ENCODE measurements at regions not wholly inside any gene's neighbourhood (a gene's known extent, or its start where the extent isn't known, plus 50 kb on each side); places are given as distances from the start of the nearest gene placed in this dataset.
"Not testable (repeated sequence)": the region's sequence is repeated elsewhere in the genome, so short reads cannot be mapped to it uniquely, and the experiment has no call there.

DNA sequence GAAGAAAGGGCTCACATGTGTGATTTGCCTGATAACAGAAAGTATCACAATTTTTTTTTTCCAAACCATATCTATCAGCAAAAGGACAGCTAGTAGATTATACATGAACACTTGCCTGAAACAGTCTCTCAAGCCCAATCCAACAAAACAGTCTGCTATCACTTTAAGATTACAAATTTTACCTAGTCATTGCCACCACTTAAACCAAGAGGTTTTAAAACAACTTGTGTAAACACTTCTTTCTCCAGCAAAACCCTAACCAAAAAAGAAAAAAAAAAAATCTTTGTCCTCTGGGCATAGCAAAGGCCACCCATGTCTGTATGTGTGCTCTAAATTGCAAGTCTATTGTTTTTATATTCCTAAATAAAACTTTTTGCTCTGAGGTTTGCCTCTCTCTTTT is 1568.4 kb downstream of the GRIK2 start:
- DNase-seq (ENCODE audit: low spot score) = no peak

DNA sequence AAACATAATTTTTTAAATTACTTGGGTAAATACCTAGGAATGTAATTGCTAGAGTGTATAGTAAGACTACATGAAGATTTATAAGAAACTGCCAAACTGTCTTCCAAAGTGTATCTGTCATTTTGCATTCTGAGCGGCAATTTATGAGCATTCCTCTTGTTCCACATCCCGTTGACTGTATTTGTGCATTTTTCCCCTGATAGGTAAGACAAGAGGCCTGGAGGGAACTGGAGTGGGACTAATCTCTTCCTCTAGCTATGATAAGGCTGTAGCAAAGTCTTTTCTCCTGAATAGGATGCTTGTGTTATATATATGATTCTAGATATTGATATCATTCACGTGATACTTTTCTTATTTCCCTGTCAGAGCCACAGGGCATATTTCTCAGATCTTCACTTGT is 1557.5 kb downstream of the GRIK2 start:
- DNase-seq (ENCODE audit: low spot score) = no peak

DNA sequence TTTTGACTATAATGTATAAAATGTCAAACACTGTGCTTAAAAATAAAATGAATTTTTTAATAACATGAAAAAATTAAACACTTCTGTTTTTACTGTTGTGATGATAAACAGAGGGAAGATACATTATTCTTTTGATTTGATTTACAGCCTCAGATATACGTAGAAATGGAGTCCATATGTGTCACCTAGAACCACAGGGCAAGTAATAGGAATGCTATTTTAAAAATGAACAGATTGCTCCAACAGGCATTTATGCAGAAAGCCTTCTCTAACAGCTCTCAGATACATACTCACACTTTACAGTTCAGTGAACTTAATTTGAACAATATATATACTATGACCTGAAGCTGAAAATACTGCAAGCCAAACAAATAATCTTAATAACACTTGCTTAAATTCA is 1551.0 kb downstream of the GRIK2 start:
- no peak for DNase-seq (ENCODE audit: low spot score)

DNA sequence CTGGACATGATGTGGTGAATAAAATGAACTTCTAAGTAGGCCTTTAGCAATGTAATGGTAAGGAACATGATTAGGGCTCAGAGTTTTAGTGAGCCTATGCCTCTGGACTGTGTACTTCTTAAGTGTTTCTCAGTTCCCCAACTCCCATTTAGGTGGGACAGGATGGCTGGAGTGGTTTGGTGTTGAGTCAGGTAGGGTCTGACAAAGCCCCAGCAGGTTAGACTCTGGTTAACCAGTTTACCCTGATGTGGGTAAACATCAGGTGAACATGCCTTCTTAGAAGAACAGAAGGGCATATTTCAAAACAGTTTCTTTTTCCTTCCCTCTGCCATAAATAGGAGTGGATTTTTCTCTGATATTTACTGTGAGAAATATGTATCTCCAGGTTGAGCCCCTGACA is 1548.7 kb downstream of the GRIK2 start:
- no peak for DNase-seq (ENCODE audit: low spot score)

DNA sequence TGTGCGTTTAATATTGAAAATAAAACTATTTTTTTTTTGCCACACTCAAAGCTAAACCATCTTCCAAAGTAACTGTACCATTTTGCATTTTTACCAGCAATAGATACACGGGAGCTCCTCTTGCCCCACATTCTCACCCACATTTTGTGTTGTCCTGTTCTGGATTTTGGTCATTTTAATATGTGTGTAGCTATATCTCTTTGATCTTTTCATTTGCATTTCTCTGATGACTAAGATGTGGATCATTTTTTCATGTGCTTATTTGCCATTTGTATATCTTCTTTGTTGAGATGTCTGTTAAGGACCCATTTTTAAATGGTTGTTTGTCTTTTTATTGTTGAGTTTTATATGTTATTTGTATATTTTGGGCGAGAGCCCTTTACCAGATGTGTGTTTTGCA is 1543.5 kb downstream of the GRIK2 start:
- DNase-seq (ENCODE audit: low spot score) = no peak

DNA sequence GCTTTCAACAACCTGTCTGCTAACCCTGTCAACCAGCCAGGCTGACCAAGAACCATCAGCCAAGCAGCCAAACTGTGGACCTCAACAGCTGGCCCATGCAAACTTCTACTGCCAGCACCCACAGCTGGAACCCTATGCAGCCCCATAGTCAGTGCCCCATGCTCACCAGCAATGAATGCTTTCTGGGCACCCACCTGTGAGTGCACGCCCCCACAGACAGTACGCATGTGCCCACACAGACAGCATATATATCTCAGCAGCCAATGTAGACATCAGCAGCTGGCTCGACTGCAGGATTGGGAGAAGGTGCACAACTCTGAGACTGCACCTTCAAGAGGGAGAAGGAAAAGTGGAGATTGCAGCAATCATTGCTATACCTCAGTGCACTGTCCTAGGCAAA is 1534.6 kb downstream of the GRIK2 start:
- no peak for DNase-seq (ENCODE audit: low spot score)

DNA sequence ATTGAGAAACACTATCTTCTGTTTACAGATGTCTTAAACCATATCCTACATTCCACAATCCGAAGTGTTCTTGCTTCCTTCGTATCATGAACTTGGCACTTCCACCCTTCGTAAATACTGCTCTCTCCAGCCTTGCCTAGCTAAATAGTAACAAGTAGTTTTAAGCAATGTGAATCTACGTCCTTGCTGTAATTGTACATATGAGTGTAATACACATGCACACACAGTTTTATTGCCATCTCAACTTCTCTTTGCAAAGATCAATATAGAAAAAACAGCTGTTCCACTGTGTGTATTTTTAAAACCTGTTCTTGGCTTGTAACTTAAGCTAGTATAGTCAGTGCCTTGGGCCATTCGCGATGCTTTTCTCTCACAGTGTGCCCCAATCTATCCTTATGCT is 1524.7 kb downstream of the GRIK2 start:
- no peak for DNase-seq (ENCODE audit: low spot score)

DNA sequence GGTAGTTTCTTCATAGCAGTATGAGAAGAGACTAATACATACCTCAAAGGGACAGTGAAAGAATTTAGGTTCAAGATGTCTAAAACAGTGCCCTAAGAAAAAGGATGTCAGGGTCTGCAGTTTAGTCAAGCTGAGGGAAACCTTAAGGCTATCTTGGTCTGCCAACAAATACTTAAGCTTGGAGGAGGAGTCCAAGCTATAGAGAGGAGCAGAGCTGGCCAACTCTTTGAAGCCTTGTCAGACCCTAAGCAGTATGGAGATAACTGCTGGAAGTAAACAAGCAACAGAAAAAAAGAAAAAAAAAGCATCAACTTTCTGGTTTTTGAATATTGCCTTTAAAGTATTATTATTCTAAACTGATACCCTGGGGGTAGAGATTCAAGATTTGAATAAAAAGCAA is 1518.1 kb downstream of the GRIK2 start:
- DNase-seq (ENCODE audit: low spot score) = no peak

DNA sequence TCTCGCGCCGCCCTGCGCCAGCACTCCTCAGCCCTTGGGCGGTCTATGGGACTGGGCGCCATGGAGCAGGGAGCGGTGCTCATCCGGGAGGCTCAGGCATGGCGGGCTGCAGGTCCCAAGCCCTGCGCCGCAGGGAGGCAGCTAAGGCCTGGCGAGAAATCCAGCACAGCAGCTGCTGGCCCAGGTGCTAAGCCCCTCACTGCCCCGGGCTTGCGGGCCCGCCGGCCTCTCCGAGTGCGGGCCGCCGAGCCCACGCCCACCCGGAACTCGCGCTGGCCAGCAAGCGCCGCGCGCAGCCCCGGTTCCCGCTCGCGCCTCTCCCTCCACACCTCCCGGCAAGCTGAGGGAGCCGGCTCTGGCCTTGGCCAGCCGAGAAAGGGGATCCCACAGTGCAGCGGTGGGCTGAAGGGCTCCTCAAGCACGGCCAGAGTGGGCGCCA is 1517.2 kb downstream of the GRIK2 start:
- not testable (repeated sequence) for DNase-seq (ENCODE audit: low spot score)

DNA sequence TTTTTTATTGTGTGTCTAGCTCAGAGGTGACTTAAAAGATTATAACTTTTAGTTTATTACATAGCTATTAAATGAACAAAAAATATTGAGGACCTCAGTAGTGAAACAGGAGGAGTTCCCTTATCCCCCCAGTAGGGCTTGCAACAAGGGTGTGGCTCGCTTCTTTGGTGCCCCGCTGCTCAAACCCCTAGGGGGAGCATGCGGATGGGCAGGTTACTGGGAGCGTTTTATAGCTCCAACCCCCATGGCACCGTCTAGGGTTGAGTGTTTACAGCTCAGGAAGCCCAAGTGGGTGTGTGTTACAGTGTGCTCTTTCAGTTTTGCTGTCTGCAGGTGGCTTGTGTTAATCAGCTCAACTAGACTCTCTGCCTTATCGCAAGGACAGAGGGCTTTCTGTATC is 1513.7 kb downstream of the GRIK2 start:
- DNase-seq (ENCODE audit: low spot score) = no peak

DNA sequence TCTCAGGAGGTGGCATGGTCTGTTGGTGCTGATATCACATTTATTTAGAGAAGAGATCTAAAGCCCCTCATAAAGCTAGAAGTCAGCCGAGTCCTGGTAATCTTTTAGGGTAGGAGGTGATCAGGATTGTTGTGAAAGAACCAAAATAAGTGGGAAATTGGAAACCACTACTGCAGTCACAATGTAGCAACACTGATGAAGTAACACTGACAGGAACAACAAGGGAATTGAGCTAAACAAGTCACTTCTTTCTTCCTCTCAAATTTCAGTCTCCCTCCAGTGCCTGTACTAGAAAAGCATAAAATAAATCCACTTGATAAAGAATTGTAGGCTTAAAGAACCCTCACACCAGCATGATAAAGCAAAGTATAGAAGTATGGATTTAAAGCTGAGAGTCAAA is 1509.0 kb downstream of the GRIK2 start:
- DNase-seq (ENCODE audit: low spot score) = no peak

DNA sequence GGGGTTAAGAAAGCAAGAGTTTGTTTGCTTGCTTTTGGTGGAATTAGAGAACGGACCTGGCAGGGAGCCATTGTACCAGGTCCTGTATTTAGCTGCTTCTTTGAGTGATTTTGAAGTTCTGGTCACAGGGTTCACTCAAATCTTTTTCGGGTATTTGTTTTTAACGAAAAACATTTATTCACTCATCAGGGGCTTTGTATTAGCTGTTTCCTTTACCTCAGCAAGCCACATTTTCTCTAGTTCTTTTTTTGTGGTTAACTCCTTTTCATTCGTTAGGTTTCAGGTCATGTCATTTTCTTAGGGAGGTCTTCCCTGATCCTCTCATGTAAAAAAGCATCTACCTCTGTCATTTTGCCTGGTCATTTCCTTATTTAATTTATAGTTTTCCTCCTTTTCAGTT is 1502.2 kb downstream of the GRIK2 start:
- no peak for DNase-seq (ENCODE audit: low spot score)

DNA sequence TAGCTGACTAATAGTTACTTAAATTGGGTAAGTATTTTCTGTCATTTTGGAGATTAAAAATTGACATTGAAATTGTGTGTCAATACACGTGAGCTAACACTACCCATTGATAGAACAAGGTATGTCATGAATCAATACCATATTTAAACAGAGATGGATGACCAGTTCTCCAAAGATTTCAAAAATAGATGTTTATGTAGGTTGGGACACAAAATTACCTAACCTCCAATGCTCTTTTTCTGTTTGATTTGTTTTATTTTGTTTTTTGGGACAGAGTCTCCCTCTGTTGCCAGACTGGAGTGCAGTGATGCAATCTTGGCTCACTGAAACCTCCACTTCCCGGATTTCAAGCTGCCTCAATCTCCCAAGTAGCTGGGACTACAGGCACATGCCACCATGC is 1491.7 kb downstream of the GRIK2 start:
- DNase-seq (ENCODE audit: low spot score) = no peak

DNA sequence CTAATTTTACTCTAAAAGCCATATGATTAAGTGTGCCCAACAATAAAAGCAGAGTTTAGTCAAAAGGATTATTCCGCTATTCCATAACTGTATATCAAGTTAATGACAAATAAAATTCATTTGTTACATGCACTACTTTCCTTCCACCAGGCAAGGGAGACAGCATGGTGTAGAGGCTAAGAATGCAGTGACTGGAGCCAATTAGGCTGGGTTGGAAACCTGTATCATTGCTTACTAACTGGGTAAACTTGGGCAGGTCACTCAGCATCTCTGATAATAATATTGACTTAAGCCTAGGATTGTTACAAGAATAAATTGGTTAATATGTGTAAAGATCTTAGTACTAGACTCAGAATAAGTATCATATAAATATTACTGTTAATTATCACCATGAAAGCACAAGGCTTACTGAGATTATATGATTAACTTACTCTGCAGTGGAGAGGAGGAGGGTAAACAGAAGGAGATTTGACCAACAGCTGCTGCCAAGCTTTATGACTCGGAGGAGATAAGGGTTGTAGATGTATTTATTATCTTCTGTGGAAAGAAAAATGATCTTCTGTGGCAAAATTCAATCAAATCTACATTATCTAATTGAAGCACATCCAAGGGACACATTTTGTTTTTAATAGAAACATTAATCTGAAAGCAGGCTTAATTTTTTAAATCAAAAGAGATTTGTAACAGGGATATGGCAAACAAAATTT is 1459.9 kb downstream of the GRIK2 start:
- no peak for DNase-seq (ENCODE audit: low spot score)

DNA sequence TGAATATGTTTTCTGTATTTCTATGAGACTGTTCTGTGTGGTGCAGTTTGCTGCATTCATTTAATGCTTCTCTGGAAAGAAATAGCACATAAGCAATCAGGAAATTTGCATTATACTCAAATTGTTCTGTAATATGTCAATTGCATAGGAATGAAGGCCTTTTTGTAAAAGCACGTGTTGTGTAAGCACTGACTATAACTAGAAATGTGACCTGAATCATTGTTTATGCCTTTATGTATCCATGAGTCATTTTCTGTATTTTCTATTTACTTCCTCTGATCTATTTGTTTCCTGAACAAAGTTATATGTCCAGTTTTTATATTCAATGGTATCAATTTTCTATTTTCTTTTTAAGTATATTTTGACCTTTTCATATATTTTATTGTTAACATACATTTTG is 1455.3 kb downstream of the GRIK2 start:
- DNase-seq (ENCODE audit: low spot score) = no peak

DNA sequence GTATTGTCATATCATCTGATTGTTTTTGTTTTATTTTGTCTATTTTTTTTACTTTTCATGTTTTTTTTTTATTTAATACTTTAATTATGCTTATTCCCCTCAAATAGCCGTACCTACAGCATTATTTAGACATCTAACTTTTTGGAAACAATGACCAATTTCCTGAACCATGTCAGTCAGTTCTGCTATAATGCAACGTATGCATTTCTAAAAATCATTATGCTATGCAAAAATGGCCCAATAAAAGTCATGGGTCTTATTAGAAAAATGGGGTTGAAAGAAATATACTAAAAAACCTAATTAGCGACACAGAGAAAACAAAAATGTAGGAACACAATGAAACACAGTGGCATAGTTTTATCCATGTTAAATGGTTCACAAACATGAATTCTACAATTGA is 1454.7 kb downstream of the GRIK2 start:
- DNase-seq (ENCODE audit: low spot score) = no peak

DNA sequence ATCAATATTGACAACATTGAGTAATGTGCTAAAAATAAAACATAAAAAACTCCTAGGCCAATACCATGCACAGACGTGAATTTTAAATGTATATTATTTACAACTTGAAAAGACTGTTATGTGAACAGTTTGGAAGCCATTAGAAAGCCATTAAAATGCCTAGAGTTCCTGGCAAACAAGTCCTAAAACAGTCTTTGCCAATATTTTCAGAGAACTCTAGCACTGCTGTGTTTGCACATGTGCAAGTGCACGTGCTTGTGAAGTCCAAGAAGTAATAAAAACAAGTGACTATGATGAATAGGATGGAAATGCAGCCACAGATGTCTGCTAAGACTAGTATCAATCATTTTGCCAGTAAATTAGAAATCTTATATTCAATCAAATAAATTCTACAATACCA is 1447.6 kb downstream of the GRIK2 start:
- no peak for DNase-seq (ENCODE audit: low spot score)

DNA sequence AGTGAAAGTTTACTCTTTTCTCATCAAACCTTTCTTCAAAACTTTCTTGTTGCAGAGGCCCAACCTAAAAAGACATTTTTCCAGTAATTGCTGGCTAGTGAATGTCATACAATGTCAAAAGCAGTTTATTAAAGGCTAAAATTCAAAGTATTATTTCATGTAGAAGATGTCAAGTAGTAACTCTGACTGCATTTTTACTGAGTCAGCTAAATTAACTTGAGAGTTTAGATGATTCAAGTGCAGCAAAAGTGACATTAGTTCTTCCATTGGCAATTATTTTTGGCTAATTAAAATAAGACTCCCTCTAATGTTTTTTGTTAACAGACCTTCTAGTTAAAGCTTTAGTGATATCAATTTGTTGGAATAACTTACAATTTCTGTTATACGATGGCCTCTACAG is 1438.5 kb downstream of the GRIK2 start:
- no peak for DNase-seq (ENCODE audit: low spot score)

DNA sequence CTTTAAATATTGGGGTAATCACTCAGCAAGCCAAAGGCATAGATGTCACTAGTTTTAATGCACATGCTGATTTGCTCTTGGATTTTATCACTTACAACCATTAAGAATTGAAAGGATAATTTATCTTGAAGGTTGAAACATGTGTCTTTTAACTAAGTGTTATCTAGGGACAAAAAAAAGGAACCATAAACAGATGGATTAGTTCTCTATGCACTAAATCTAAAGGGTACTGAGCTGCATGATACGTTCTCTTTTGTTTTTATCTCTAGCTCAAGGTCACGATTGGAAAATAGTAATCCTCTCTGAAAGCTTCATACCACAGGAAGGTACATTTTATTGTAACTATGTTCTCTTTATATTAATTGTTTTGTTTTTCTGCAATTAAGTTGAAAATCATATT is 1426.6 kb downstream of the GRIK2 start:
- DNase-seq (ENCODE audit: low spot score) = no peak

DNA sequence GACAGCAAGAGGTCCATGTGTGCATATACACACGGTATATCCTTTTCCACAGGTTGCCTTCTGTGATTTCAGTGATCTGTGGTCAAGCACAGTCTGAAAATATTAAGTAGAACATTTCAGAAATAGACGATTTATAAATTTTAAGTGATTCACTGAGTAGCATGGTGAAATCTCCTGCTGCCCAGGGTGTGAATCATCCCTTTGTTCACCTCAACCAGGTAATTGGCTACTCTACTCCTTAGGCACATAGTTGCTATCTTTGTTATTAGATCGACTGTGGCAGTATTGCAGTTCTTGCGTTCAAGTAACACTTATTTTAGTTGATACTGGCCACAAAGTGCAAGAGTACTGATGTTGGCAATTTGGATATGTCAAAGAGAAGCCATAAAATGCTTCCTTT is 1421.7 kb downstream of the GRIK2 start:
- no peak for DNase-seq (ENCODE audit: low spot score)

DNA sequence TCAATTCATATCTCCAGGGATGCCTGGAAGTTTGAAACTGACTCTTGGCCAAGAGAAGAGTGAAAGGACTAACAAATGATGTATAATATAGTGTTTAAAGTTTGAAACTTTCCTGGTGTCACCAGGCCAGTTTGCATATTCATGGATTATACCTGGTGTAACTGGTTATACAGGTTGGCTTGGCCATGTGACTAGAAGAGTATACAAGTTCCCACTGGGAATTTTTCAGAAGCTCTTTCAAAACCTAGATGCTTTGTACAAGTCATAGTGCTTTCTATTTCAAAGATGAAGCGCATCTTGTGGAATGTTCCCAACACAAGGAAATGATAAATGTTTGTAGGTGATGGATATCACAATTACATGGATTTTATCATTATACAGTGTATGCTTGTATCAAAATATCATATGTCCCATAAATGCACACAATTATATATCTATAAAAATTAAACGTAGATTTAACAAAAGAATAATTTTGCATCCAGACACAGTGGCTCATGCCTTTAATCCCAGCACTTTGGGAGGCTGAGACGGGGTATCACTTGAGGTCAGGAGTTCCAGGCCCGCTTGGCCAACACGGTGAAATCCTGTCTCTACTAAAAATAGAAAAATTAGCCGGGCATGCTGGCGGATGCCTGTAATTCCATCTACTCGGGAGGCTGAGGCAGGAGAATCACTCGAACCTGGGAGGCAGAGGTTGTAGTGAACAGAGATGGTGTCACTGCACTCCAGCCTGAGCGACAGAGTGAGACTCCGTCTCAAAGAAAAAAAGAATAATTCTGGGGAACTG is 1420.2 kb downstream of the GRIK2 start:
- peak; percentile 28 for DNase-seq (ENCODE audit: low spot score)

DNA sequence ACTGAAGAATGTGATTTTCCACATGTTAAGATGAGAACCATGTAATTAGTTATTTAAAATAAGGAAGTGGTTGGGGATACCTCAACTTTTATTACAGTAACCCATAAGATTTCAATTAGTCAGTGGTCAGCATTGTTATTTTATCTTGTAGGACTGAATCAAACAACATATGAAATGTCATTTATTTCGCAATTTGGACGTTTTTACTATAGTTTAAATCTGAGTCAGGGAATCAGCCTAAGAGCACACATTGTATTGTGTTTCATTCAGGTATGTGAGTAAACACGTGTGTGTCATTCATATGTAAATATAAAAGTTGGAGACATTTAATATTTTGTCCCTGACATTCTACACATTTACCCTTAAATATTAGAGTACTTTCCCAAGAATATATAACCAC is 1418.7 kb downstream of the GRIK2 start:
- DNase-seq (ENCODE audit: low spot score) = no peak

DNA sequence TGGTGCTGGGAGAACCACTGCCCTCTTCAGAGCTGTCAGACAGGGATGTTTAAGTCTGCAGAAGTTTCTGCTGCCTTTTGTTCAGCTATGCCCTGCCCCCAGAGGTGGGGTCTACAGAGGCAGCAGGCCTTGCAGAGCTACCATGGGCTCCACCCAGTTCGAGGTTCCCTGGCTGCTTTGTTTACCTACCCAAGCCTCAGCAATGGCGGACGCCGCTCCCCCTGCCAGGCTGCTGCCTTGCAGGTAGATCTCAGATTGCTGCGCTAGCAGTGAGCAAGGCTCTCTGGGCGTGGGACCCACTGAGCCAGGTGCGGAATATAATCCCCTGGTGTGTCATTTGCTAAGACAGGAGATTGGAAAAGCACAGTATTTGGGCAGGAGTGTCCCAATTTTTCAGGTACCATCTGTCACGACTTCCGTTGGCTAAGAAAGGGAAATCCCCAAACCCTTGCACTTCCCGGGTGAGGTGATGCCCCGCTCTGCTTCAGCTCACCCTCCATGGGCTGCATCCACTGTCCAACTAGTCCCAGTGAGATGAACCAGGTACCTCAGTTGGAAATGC is 1415.5 kb downstream of the GRIK2 start:
- not testable (repeated sequence) for DNase-seq (ENCODE audit: low spot score)
